ENCODE measurements at regions not wholly inside any gene's neighbourhood (a gene's known extent, or its start where the extent isn't known, plus 50 kb on each side); places are given as distances from the start of the nearest gene placed in this dataset.
"Not testable (repeated sequence)": the region's sequence is repeated elsewhere in the genome, so short reads cannot be mapped to it uniquely, and the experiment has no call there.

- TF ChIP-seq CTCF, POLR2AphosphoS5 (IDR thresholded peaks at IDR 0.05): not testable (repeated sequence)
Observed at GRCh38 chr4:33835764-33836163, 2408.6 kb downstream of the ARAP2 start.
